Right atrium auricular region (tissue), 2 donors: ENCODE measurements at regions not wholly inside any gene's neighbourhood (a gene's known extent, or its start where the extent isn't known, plus 50 kb on each side); places are given as distances from the start of the nearest gene placed in this dataset.

ENCODE experiments used
- DNase-seq: peaks from one replicate; pipeline ENCODE4 v3.0.0-alpha.2; 2019; ENCODE audit warnings: low spot score
- H3K27ac ChIP-seq, 2 donors: fragments of 200-600 bp; sonication (generic); 1 replicate in 1 of 2; 2 replicates in 1 of 2; pipeline ENCODE4 v1.5.1; 2016 to 2019
- H3K27me3 ChIP-seq, 2 donors: fragments of 200-600 bp; sonication (generic); one replicate each; pipeline versions ENCODE4 v1.5.1 to v1.6.0; 2017 to 2019
- H3K36me3 ChIP-seq: fragments of 200-600 bp; sonication (generic); one replicate; pipeline ENCODE4 v1.5.1; 2016
- H3K4me1 ChIP-seq, 2 donors: fragments of 200-600 bp; sonication (generic); one replicate each; pipeline versions ENCODE4 v1.5.1 to v1.6.0; 2017 to 2019
- H3K4me3 ChIP-seq, 2 donors: fragments of 200-600 bp; sonication (generic); 1 replicate in 1 of 2; 2 replicates in 1 of 2; pipeline ENCODE4 v1.5.1; 2017 to 2019; ENCODE audit warnings: mild to moderate bottlenecking in 1 of 2, moderate library complexity in 1 of 2
- H3K9me3 ChIP-seq, 2 donors: fragments of 200-600 bp; sonication (generic); one replicate each; pipeline ENCODE4 v1.5.1; 2019
- TF ChIP-seq, protein P1 (sequence below), 2 donors: fragments of 200-600 bp; sonication (generic); IDR thresholded peaks; one replicate each; pipeline ENCODE4 v1.5.1; 2019; ENCODE audit warnings: antibody characterized with exemption in 2 of 2

DNA sequence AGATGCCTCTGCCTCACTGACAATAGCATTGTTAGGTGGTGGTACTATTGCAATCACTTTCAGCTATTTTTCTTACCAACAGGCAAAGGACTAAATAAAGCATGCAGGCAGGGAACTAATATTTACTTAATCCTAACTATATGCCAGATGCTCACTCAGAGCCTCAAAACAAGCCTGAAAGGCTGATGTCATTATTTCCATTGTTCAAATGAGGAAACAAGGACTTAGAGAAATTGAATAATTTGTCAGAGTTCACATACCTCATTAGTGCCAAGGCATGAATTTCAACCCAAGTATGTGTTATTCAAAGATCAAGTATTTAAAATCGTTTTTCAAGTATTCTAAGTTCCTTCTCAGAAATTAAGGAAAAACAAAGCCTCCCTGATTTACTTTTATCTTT, 374.9 kb upstream of the TECRL start:
- Histone ChIP-seq H3K4me1 (no peaks in the 10 kb centered on the region), H3K36me3 (no peaks in the 10 kb centered on the region), H3K4me3 (no peak overlapping the region), H3K27me3 (no peaks in the 10 kb centered on the region), H3K27ac (no peak overlapping the region), H3K9me3 (no peaks in the 10 kb centered on the region)
- DNase-seq: no peak
- TF ChIP-seq, protein P1, sequence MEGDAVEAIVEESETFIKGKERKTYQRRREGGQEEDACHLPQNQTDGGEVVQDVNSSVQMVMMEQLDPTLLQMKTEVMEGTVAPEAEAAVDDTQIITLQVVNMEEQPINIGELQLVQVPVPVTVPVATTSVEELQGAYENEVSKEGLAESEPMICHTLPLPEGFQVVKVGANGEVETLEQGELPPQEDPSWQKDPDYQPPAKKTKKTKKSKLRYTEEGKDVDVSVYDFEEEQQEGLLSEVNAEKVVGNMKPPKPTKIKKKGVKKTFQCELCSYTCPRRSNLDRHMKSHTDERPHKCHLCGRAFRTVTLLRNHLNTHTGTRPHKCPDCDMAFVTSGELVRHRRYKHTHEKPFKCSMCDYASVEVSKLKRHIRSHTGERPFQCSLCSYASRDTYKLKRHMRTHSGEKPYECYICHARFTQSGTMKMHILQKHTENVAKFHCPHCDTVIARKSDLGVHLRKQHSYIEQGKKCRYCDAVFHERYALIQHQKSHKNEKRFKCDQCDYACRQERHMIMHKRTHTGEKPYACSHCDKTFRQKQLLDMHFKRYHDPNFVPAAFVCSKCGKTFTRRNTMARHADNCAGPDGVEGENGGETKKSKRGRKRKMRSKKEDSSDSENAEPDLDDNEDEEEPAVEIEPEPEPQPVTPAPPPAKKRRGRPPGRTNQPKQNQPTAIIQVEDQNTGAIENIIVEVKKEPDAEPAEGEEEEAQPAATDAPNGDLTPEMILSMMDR (IDR thresholded peaks at IDR 0.05): no peak

DNA sequence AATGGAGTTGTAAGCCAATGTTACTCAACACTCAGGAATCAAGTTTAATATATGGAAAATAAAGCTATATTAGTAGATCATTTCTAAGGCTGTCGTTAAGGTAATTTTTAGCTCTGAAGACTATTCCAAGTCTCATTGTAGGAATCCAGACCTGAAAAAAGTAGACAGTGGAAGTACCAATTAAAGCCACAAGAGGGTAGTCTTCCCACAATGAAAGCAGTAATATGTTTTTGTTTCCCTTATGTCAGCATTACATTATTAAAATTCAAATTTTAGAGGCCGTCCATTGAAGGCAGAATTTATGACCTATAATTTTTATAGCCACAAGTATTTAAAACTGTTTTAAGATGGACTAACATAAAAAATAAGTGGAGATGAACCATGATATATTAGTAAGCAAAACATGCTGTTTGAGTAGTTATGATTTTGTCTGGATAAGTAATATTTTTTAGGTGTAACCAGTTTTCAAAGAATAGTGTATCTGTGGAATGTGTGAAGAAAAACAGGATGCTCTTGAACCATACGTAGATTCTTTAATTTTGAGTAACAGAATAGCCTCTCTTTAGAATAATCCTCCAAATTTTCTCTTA, 372.6 kb upstream of the TECRL start:
- Histone ChIP-seq H3K4me3 (no peak overlapping the region), H3K27ac (no peak overlapping the region), H3K9me3 (no peaks in the 10 kb centered on the region), H3K27me3 (no peaks in the 10 kb centered on the region), H3K36me3 (no peaks in the 10 kb centered on the region), H3K4me1 (no peaks in the 10 kb centered on the region)
- TF ChIP-seq, protein P1 (IDR thresholded peaks at IDR 0.05): peak; percentile 47 to 74
- no peak for DNase-seq

DNA sequence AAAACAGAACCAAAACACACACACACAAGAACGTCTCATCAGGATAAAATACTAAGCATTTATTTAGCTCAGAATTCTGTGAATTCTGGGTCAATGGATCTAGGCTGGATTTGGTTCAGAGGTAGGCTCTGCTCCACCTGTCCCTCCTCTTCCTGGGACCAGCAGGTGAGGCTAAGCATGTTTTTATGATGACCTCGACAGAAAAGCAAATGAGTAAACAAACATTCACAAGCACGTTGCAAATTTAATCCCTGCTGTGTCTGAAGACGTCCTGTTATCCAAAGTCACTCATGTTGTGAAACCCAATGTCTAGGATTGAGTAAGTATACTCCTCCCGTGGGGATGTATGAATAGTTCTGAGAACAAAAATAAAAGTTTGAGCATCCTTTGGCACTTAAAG, 371.4 kb upstream of the TECRL start:
- H3K4me3 ChIP-seq: no peak overlapping the region
- no peaks in the 10 kb centered on the region for H3K27me3 ChIP-seq
- H3K36me3 ChIP-seq: no peaks in the 10 kb centered on the region
- DNase-seq: no peak
- TF ChIP-seq, protein P1 (IDR thresholded peaks at IDR 0.05): no peak
- no peak overlapping the region for H3K27ac ChIP-seq
- no peaks in the 10 kb centered on the region for H3K9me3 ChIP-seq
- H3K4me1 ChIP-seq: no peaks in the 10 kb centered on the region

DNA sequence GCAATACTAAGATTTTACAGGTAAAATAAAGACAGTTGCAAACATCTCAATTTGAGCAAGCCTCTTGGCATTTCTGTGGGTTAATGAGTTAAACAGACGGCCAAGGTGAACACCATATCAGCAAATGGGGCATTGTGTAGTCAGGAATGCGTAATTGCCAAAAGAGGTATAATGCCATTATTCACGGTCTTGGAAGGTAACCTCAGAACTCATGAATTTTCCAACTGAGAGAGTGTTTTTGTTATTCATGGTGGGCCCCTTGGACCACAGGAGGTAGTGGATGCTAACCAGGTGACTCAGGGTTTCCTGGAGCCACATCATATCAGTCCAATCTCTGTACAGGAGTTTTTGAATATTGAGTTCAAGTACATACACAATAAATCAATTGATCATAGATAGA, 368.0 kb upstream of the TECRL start:
- Histone ChIP-seq H3K27ac (no peak overlapping the region), H3K4me1 (no peaks in the 10 kb centered on the region), H3K27me3 (no peaks in the 10 kb centered on the region), H3K4me3 (no peak overlapping the region), H3K9me3 (no peaks in the 10 kb centered on the region), H3K36me3 (no peaks in the 10 kb centered on the region)
- DNase-seq: no peak
- TF ChIP-seq, protein P1 (IDR thresholded peaks at IDR 0.05): no peak

DNA sequence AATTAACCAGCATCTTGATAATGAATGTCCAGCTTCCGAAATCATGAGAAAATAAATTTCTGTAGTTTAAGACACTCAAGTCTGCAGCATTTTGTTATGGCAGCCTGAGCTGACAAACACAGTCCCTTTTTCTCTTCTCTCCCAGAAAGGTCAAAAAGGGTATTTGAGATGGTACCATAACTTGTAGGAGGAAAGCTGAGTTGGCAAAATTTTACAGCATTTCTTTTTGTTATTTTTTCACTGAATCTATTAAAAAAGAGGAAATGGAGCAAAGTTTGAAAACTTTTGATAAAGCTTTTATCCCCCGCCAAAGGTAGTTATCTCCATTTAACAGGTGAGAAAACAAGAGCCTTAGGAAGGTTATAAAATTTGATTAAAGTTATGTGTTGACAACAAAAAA, 367.6 kb upstream of the TECRL start:
- Histone ChIP-seq H3K4me1 (no peaks in the 10 kb centered on the region), H3K27me3 (no peaks in the 10 kb centered on the region), H3K27ac (no peak overlapping the region), H3K4me3 (no peak overlapping the region), H3K9me3 (no peaks in the 10 kb centered on the region), H3K36me3 (no peaks in the 10 kb centered on the region)
- no peak for DNase-seq
- TF ChIP-seq, protein P1 (IDR thresholded peaks at IDR 0.05): no peak

DNA sequence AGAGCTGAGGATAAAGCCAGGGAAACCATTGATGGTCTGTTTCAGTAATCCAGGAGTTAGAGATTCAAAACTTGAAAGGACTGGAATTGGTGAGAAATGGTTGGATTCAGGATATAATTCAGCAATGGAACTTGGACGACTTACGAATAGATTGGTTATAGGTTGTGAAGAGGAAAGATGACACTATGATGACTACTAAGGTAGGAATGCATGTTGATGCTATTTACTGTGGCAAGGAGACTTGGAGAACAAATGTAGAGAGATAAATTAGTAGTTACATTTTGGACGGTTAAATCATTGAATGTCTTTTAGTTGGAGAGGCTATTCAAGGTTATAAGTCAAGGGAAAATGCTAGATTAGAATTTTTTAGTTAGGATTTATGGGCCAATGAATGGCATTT, 365.4 kb upstream of the TECRL start:
- Histone ChIP-seq H3K9me3 (no peaks in the 10 kb centered on the region), H3K4me1 (no peaks in the 10 kb centered on the region), H3K4me3 (no peak overlapping the region), H3K27ac (no peak overlapping the region), H3K27me3 (no peaks in the 10 kb centered on the region), H3K36me3 (no peaks in the 10 kb centered on the region)
- TF ChIP-seq, protein P1 (IDR thresholded peaks at IDR 0.05): no peak
- DNase-seq: no peak
